ENCODE measurements at regions not wholly inside any gene's neighbourhood (a gene's known extent, or its start where the extent isn't known, plus 50 kb on each side); places are given as distances from the start of the nearest gene placed in this dataset.

DNA sequence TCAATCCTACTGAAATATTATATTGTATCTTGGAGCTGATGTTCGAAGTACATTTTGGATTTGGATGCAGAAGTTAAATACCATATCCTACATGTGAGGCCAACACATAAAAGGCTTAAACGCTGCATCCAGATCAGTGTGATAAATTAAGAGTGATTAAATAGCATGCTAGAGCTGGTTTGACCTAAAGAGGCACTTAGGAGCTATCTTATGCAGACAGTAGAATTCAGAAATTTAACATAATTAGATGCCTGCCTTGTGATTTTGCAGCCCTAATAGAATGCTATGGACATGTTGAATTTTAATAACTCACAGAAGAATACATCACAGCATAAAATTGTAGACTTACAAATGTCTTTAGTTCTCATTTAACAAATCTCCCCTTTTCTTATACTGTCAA is 501.2 kb upstream of the LINC00305 start:
- TF ChIP-seq, protein P1, sequence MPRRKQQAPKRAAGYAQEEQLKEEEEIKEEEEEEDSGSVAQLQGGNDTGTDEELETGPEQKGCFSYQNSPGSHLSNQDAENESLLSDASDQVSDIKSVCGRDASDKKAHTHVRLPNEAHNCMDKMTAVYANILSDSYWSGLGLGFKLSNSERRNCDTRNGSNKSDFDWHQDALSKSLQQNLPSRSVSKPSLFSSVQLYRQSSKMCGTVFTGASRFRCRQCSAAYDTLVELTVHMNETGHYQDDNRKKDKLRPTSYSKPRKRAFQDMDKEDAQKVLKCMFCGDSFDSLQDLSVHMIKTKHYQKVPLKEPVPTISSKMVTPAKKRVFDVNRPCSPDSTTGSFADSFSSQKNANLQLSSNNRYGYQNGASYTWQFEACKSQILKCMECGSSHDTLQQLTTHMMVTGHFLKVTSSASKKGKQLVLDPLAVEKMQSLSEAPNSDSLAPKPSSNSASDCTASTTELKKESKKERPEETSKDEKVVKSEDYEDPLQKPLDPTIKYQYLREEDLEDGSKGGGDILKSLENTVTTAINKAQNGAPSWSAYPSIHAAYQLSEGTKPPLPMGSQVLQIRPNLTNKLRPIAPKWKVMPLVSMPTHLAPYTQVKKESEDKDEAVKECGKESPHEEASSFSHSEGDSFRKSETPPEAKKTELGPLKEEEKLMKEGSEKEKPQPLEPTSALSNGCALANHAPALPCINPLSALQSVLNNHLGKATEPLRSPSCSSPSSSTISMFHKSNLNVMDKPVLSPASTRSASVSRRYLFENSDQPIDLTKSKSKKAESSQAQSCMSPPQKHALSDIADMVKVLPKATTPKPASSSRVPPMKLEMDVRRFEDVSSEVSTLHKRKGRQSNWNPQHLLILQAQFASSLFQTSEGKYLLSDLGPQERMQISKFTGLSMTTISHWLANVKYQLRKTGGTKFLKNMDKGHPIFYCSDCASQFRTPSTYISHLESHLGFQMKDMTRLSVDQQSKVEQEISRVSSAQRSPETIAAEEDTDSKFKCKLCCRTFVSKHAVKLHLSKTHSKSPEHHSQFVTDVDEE (CRISPR knock-in tag; IDR thresholded peaks at IDR 0.05) = no peak
- TF ChIP-seq RARB (CRISPR knock-in tag; IDR thresholded peaks at IDR 0.05) = no peak
- no peak for TF ChIP-seq ZC3H10 (CRISPR knock-in tag; IDR thresholded peaks at IDR 0.05)
- TF ChIP-seq, protein P2, sequence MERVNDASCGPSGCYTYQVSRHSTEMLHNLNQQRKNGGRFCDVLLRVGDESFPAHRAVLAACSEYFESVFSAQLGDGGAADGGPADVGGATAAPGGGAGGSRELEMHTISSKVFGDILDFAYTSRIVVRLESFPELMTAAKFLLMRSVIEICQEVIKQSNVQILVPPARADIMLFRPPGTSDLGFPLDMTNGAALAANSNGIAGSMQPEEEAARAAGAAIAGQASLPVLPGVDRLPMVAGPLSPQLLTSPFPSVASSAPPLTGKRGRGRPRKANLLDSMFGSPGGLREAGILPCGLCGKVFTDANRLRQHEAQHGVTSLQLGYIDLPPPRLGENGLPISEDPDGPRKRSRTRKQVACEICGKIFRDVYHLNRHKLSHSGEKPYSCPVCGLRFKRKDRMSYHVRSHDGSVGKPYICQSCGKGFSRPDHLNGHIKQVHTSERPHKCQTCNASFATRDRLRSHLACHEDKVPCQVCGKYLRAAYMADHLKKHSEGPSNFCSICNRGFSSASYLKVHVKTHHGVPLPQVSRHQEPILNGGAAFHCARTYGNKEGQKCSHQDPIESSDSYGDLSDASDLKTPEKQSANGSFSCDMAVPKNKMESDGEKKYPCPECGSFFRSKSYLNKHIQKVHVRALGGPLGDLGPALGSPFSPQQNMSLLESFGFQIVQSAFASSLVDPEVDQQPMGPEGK (CRISPR knock-in tag; IDR thresholded peaks at IDR 0.05; ENCODE audit: borderline replicate concordance) = no peak
- TF ChIP-seq ZNF70 (CRISPR knock-in tag; IDR thresholded peaks at IDR 0.05) = no peak
- TF ChIP-seq ISL1 (CRISPR knock-in tag; IDR thresholded peaks at IDR 0.05) = no peak
- no peak for TF ChIP-seq PPARA (CRISPR knock-in tag; IDR thresholded peaks at IDR 0.05; ENCODE audit: borderline replicate concordance)
- no peak for TF ChIP-seq OSR1 (CRISPR knock-in tag; IDR thresholded peaks at IDR 0.05)
- no peak for TF ChIP-seq CREB5 (CRISPR knock-in tag; IDR thresholded peaks at IDR 0.05; ENCODE audit: low read depth)
- TF ChIP-seq TOX (CRISPR knock-in tag; IDR thresholded peaks at IDR 0.05; ENCODE audit: borderline replicate concordance) = no peak
- no peak for TF ChIP-seq ZFP30 (CRISPR knock-in tag; IDR thresholded peaks at IDR 0.05)
- no peak for TF ChIP-seq SNAI2 (CRISPR knock-in tag; IDR thresholded peaks at IDR 0.05)
- TF ChIP-seq TCF4 (CRISPR knock-in tag; IDR thresholded peaks at IDR 0.05; ENCODE audit: borderline replicate concordance) = no peak
- no peak for TF ChIP-seq CSDC2 (CRISPR knock-in tag; IDR thresholded peaks at IDR 0.05)
- TF ChIP-seq BACH2 (CRISPR knock-in tag; IDR thresholded peaks at IDR 0.05; ENCODE audit: borderline replicate concordance) = no peak
- TF ChIP-seq, protein P3, sequence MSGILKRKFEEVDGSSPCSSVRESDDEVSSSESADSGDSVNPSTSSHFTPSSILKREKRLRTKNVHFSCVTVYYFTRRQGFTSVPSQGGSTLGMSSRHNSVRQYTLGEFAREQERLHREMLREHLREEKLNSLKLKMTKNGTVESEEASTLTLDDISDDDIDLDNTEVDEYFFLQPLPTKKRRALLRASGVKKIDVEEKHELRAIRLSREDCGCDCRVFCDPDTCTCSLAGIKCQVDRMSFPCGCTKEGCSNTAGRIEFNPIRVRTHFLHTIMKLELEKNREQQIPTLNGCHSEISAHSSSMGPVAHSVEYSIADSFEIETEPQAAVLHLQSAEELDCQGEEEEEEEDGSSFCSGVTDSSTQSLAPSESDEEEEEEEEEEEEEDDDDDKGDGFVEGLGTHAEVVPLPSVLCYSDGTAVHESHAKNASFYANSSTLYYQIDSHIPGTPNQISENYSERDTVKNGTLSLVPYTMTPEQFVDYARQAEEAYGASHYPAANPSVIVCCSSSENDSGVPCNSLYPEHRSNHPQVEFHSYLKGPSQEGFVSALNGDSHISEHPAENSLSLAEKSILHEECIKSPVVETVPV (CRISPR knock-in tag; IDR thresholded peaks at IDR 0.05) = no peak
- no peak for TF ChIP-seq ARNTL (CRISPR knock-in tag; IDR thresholded peaks at IDR 0.05; ENCODE audit: borderline replicate concordance, low read depth)
- no peak for TF ChIP-seq ZNF8 (CRISPR knock-in tag; IDR thresholded peaks at IDR 0.05)
- no peak for ATAC-seq

- ATAC-seq = no peak
- TF ChIP-seq TOX (CRISPR knock-in tag; IDR thresholded peaks at IDR 0.05; ENCODE audit: borderline replicate concordance) (no peak), ZNF565 (CRISPR knock-in tag; conservative IDR thresholded peaks at IDR 0.05; ENCODE audit: low read depth) (no peak), POU6F1 (CRISPR knock-in tag; IDR thresholded peaks at IDR 0.05; ENCODE audit: borderline replicate concordance, low read depth) (no peak), ZFP30 (CRISPR knock-in tag; IDR thresholded peaks at IDR 0.05) (no peak), ZNF8 (CRISPR knock-in tag; IDR thresholded peaks at IDR 0.05) (no peak), SNAI2 (CRISPR knock-in tag; IDR thresholded peaks at IDR 0.05) (no peak), ZFP3 (CRISPR knock-in tag; IDR thresholded peaks at IDR 0.05) (no peak), ESRRG (CRISPR knock-in tag; IDR thresholded peaks at IDR 0.05) (no peak), GLIS3 (CRISPR knock-in tag; IDR thresholded peaks at IDR 0.05) (no peak)
- TF ChIP-seq, protein P2 (CRISPR knock-in tag; IDR thresholded peaks at IDR 0.05; ENCODE audit: borderline replicate concordance) = no peak
- TF ChIP-seq, protein P3 (CRISPR knock-in tag; IDR thresholded peaks at IDR 0.05) = no peak
- TF ChIP-seq, protein P1 (CRISPR knock-in tag; IDR thresholded peaks at IDR 0.05) = no peak
These were observed 496.9 kb upstream of the LINC00305 start for GRCh38 chr18:64645753-64646152.
